ENCODE measurements at regions not wholly inside any gene's neighbourhood (a gene's known extent, or its start where the extent isn't known, plus 50 kb on each side); places are given as distances from the start of the nearest gene placed in this dataset.

DNA sequence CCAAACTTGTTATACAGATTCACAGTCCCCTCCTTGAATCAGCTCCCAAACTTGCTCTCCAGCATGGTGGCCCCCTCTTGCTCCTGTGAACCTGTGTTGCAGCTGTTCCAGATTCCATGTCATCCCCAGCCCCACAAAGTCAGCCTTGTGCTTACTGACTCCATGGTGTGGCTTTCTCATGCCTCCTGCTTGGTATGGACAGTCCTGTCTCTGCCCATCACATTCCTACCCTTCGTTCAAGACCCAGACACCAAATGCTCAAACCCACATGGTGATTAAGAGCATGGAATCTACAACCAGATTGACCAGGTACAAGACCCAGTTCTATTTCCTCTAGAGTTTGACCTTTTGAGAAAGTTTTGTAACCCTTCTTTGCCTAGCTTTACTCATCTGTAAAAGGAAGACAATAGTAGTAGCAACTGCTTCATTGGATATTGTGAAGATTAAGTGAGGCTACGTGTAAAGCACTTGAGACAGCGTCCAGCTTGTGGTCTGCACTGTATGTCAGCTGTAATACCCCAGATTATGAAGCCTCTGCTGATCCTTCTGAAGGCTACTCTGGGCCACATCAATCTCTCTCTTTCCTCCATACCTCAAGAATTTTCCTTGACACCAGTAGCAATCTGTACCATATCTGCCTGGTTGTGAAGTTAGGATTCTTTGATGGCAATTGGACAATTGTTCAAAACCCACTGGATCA lies 146.4 kb upstream of the HAAO start:
- H3K9ac ChIP-seq (ENCODE audit: low read depth in 1 of 2, low read length in 2 of 2) = no peak overlapping the region

More for the DNA sequence above, 146.4 kb upstream of the HAAO start:
- no peak for DNase-seq (ENCODE audit: low spot score)
- peaks cover 0 to 12% (median 7%) of the 10 kb centered on the region in 4 donors for H3K4me1 ChIP-seq (ENCODE audit: control insufficient read depth in 4 of 4, insufficient read depth in 4 of 4, low read length in 3 of 4)
- 97% methylated on average over 3 of the region's 3 CpGs for WGBS
- no peak overlapping the region for H3K4me3 ChIP-seq (ENCODE audit: low read depth in 1 of 3, low read length in 3 of 3)
- TF ChIP-seq, protein P1, sequence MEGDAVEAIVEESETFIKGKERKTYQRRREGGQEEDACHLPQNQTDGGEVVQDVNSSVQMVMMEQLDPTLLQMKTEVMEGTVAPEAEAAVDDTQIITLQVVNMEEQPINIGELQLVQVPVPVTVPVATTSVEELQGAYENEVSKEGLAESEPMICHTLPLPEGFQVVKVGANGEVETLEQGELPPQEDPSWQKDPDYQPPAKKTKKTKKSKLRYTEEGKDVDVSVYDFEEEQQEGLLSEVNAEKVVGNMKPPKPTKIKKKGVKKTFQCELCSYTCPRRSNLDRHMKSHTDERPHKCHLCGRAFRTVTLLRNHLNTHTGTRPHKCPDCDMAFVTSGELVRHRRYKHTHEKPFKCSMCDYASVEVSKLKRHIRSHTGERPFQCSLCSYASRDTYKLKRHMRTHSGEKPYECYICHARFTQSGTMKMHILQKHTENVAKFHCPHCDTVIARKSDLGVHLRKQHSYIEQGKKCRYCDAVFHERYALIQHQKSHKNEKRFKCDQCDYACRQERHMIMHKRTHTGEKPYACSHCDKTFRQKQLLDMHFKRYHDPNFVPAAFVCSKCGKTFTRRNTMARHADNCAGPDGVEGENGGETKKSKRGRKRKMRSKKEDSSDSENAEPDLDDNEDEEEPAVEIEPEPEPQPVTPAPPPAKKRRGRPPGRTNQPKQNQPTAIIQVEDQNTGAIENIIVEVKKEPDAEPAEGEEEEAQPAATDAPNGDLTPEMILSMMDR (IDR thresholded peaks at IDR 0.05; ENCODE audit: low read depth, low read length, missing input control) = no peak
- TF ChIP-seq, protein P2, sequence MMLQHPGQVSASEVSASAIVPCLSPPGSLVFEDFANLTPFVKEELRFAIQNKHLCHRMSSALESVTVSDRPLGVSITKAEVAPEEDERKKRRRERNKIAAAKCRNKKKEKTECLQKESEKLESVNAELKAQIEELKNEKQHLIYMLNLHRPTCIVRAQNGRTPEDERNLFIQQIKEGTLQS (IDR thresholded peaks at IDR 0.05) = no peak
- TF ChIP-seq HNF4A (conservative IDR thresholded peaks at IDR 0.05) (no peak), GABPA (IDR thresholded peaks at IDR 0.05 in 1 of 2, conservative IDR thresholded peaks at IDR 0.05 in 1 of 2) (no peak), FOXA2 (IDR thresholded peaks at IDR 0.05) (no peak), EGR1 (IDR thresholded peaks at IDR 0.05; ENCODE audit: low read depth in 2 of 2) (no peak), RXRA (IDR thresholded peaks at IDR 0.05) (no peak), NR2F2 (IDR thresholded peaks at IDR 0.05) (no peak), YY1 (IDR thresholded peaks at IDR 0.05) (no peak), JUND (IDR thresholded peaks at IDR 0.05) (no peak), FOXA1 (IDR thresholded peaks at IDR 0.05) (no peak), SP1 (IDR thresholded peaks at IDR 0.05) (no peak), RAD21 (IDR thresholded peaks at IDR 0.05) (no peak), HNF4G (IDR thresholded peaks at IDR 0.05) (no peak)
- TF ChIP-seq, protein P3, sequence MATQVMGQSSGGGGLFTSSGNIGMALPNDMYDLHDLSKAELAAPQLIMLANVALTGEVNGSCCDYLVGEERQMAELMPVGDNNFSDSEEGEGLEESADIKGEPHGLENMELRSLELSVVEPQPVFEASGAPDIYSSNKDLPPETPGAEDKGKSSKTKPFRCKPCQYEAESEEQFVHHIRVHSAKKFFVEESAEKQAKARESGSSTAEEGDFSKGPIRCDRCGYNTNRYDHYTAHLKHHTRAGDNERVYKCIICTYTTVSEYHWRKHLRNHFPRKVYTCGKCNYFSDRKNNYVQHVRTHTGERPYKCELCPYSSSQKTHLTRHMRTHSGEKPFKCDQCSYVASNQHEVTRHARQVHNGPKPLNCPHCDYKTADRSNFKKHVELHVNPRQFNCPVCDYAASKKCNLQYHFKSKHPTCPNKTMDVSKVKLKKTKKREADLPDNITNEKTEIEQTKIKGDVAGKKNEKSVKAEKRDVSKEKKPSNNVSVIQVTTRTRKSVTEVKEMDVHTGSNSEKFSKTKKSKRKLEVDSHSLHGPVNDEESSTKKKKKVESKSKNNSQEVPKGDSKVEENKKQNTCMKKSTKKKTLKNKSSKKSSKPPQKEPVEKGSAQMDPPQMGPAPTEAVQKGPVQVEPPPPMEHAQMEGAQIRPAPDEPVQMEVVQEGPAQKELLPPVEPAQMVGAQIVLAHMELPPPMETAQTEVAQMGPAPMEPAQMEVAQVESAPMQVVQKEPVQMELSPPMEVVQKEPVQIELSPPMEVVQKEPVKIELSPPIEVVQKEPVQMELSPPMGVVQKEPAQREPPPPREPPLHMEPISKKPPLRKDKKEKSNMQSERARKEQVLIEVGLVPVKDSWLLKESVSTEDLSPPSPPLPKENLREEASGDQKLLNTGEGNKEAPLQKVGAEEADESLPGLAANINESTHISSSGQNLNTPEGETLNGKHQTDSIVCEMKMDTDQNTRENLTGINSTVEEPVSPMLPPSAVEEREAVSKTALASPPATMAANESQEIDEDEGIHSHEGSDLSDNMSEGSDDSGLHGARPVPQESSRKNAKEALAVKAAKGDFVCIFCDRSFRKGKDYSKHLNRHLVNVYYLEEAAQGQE (IDR thresholded peaks at IDR 0.05) = no peak
- TF ChIP-seq, protein P4, sequence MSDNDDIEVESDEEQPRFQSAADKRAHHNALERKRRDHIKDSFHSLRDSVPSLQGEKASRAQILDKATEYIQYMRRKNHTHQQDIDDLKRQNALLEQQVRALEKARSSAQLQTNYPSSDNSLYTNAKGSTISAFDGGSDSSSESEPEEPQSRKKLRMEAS (IDR thresholded peaks at IDR 0.05) = no peak
- TF ChIP-seq, protein P5, sequence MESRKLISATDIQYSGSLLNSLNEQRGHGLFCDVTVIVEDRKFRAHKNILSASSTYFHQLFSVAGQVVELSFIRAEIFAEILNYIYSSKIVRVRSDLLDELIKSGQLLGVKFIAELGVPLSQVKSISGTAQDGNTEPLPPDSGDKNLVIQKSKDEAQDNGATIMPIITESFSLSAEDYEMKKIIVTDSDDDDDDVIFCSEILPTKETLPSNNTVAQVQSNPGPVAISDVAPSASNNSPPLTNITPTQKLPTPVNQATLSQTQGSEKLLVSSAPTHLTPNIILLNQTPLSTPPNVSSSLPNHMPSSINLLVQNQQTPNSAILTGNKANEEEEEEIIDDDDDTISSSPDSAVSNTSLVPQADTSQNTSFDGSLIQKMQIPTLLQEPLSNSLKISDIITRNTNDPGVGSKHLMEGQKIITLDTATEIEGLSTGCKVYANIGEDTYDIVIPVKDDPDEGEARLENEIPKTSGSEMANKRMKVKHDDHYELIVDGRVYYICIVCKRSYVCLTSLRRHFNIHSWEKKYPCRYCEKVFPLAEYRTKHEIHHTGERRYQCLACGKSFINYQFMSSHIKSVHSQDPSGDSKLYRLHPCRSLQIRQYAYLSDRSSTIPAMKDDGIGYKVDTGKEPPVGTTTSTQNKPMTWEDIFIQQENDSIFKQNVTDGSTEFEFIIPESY (IDR thresholded peaks at IDR 0.05) = no peak
- H3K27me3 ChIP-seq (ENCODE audit: control insufficient read depth in 4 of 4, insufficient read depth in 4 of 4, low read length in 3 of 4) = no peaks in the 10 kb centered on the region
- H3K36me3 ChIP-seq (ENCODE audit: control insufficient read depth in 4 of 4, insufficient read depth in 3 of 4, low read depth in 1 of 4, low read length in 3 of 4) = no peaks in the 10 kb centered on the region
- H3K9me3 ChIP-seq (ENCODE audit: control insufficient read depth in 4 of 4, low read length in 3 of 4) = no peaks in the 10 kb centered on the region
- no peak overlapping the region for H3K27ac ChIP-seq (ENCODE audit: low read depth in 1 of 2, low read length in 2 of 2)

Data from liver (tissue), 8 donors.